ENCODE measurements at regions not wholly inside any gene's neighbourhood (a gene's known extent, or its start where the extent isn't known, plus 50 kb on each side); places are given as distances from the start of the nearest gene placed in this dataset.

DNA sequence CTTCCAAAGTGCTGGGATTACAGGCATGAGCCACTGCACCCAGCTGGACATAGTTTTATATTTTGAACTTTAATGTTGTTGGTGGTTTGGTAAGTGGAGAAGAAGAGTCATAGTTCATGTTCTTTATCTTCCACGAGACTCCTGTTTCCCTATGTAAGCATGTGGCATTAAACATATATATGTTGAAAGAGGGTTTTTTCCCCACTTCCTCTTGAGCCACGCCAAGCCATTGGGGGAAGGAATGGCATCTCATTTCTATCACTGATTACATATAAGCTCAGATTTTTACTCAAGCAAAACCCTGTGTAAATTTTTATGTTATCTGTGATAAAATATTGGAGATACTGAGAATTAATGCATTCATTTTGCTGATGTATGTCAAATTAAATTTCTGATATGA is 300.4 kb downstream of the PHF14 start:
- CTCF ChIA-PET: no interaction called here
- Histone ChIP-seq H3K4me2 (ENCODE audit: low read depth, low read length) (no peak overlapping the region), H2BK15ac (ENCODE audit: low read depth, low read length) (no peak overlapping the region), H3K14ac (replicated peaks; ENCODE audit: low read depth, low read length) (no peak overlapping the region), H3K4me1 (ENCODE audit: control insufficient read depth, insufficient read depth, low read length) (no peaks in the 10 kb centered on the region), H3K36me3 (ENCODE audit: control insufficient read depth, insufficient read depth, low read length) (no peaks in the 10 kb centered on the region), H4K20me1 (ENCODE audit: insufficient read depth, low read length) (no peaks in the 10 kb centered on the region), H3K79me1 (ENCODE audit: low read depth in 1 of 2, low read length in 2 of 2) (no peaks in the 10 kb centered on the region), H3K27me3 (ENCODE audit: control insufficient read depth, insufficient read depth, low read length) (no peaks in the 10 kb centered on the region), H3K9me3 (ENCODE audit: control insufficient read depth, insufficient read depth, low read length) (no peaks in the 10 kb centered on the region), H3K9me1 (ENCODE audit: insufficient read depth, low read length) (no peaks in the 10 kb centered on the region), H4K91ac (ENCODE audit: insufficient read depth, low read depth, low read length) (no peak overlapping the region), H2AFZ (replicated peaks; ENCODE audit: low read length, poor library complexity) (no peak overlapping the region), H3K23ac (ENCODE audit: low read depth, low read length) (no peak overlapping the region), H3K4me3 (ENCODE audit: insufficient read depth, low read depth, low read length) (no peak overlapping the region), H3K4ac (ENCODE audit: low read depth, low read length) (no peak overlapping the region), H3K18ac (ENCODE audit: low read depth, low read length) (no peak overlapping the region), H2AK5ac (ENCODE audit: low read depth, low read length) (no peak overlapping the region), H2BK120ac (ENCODE audit: low read depth, low read length) (no peak overlapping the region), H4K5ac (ENCODE audit: low read depth, low read length) (no peak overlapping the region), H2BK20ac (ENCODE audit: low read depth, low read length) (no peak overlapping the region), H3K27ac (ENCODE audit: insufficient read depth, low read length) (no peak overlapping the region), H2AK9ac (replicated peaks; ENCODE audit: low read depth, low read length, poor library complexity) (no peak overlapping the region), H3K9ac (ENCODE audit: low read depth, low read length) (no peak overlapping the region), H2BK5ac (ENCODE audit: low read depth, low read length, poor library complexity, severe bottlenecking) (no peak overlapping the region), H4K8ac (ENCODE audit: low read depth in 2 of 2, low read length in 2 of 2) (no peak overlapping the region), H3K56ac (ENCODE audit: extremely low read depth, insufficient read depth, low read length) (no peak overlapping the region)
- dilution Hi-C loops (cut with HindIII; ENCODE audit: low sequenced_read_pairs, unreplicated experiment) (no loop called here), intact Hi-C loops (cut with micrococcal nuclease) (no loop called here), in situ Hi-C loops (cut with MboI; ENCODE audit: low sequenced_read_pairs) (no loop called here)
- TF ChIP-seq BHLHE40 (IDR thresholded peaks at IDR 0.05; ENCODE audit: low read depth, low read length): no peak
- no peak for TF ChIP-seq CEBPB (IDR thresholded peaks at IDR 0.05; ENCODE audit: low read depth, low read length)
- no peak for TF ChIP-seq MAFK (IDR thresholded peaks at IDR 0.05; ENCODE audit: low read depth, low read length)
- TF ChIP-seq RCOR1 (IDR thresholded peaks at IDR 0.05; ENCODE audit: insufficient replicate concordance, low read length): no peak
- TF ChIP-seq, protein P1, sequence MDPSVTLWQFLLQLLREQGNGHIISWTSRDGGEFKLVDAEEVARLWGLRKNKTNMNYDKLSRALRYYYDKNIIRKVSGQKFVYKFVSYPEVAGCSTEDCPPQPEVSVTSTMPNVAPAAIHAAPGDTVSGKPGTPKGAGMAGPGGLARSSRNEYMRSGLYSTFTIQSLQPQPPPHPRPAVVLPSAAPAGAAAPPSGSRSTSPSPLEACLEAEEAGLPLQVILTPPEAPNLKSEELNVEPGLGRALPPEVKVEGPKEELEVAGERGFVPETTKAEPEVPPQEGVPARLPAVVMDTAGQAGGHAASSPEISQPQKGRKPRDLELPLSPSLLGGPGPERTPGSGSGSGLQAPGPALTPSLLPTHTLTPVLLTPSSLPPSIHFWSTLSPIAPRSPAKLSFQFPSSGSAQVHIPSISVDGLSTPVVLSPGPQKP (IDR thresholded peaks at IDR 0.05; ENCODE audit: borderline replicate concordance, low read depth, low read length): no peak
- TF ChIP-seq, protein P2, sequence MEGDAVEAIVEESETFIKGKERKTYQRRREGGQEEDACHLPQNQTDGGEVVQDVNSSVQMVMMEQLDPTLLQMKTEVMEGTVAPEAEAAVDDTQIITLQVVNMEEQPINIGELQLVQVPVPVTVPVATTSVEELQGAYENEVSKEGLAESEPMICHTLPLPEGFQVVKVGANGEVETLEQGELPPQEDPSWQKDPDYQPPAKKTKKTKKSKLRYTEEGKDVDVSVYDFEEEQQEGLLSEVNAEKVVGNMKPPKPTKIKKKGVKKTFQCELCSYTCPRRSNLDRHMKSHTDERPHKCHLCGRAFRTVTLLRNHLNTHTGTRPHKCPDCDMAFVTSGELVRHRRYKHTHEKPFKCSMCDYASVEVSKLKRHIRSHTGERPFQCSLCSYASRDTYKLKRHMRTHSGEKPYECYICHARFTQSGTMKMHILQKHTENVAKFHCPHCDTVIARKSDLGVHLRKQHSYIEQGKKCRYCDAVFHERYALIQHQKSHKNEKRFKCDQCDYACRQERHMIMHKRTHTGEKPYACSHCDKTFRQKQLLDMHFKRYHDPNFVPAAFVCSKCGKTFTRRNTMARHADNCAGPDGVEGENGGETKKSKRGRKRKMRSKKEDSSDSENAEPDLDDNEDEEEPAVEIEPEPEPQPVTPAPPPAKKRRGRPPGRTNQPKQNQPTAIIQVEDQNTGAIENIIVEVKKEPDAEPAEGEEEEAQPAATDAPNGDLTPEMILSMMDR (conservative IDR thresholded peaks at IDR 0.05; ENCODE audit: low read depth, low read length): no peak
- TF ChIP-seq POLR2A (IDR thresholded peaks at IDR 0.05; ENCODE audit: low read depth, low read length): no peak
- no peak for TF ChIP-seq CHD1 (IDR thresholded peaks at IDR 0.05; ENCODE audit: low read depth, low read length)
- no peak for TF ChIP-seq MXI1 (IDR thresholded peaks at IDR 0.05; ENCODE audit: borderline replicate concordance, low read depth, low read length)
- no peak for TF ChIP-seq SMC3 (IDR thresholded peaks at IDR 0.05; ENCODE audit: low read depth, low read length)
- no peak for TF ChIP-seq RFX5 (IDR thresholded peaks at IDR 0.05; ENCODE audit: low read depth, low read length)
- no peak for TF ChIP-seq RAD21 (IDR thresholded peaks at IDR 0.05; ENCODE audit: low read length)
- TF ChIP-seq NFE2L2 (IDR thresholded peaks at IDR 0.05; ENCODE audit: low read depth, low read length): no peak
- TF ChIP-seq MAZ (IDR thresholded peaks at IDR 0.05; ENCODE audit: borderline replicate concordance, low read depth, low read length): no peak
- TF ChIP-seq, protein P3, sequence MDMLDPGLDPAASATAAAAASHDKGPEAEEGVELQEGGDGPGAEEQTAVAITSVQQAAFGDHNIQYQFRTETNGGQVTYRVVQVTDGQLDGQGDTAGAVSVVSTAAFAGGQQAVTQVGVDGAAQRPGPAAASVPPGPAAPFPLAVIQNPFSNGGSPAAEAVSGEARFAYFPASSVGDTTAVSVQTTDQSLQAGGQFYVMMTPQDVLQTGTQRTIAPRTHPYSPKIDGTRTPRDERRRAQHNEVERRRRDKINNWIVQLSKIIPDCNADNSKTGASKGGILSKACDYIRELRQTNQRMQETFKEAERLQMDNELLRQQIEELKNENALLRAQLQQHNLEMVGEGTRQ (IDR thresholded peaks at IDR 0.05; ENCODE audit: low read depth, low read length): no peak
- no peak for TF ChIP-seq FOS (IDR thresholded peaks at IDR 0.05; ENCODE audit: low read depth, low read length)
- POLR2A ChIA-PET (ENCODE audit: unreplicated experiment): no interaction called here
- ATAC-seq (ENCODE audit: low read depth): no peak
- WGBS, 2 experiments (ENCODE audit: extremely low coverage in 2 of 2, insufficient read length in 1 of 2): no CpG with 5 or more reads among the region's 2 CpGs
- DNase-seq: no peak
- no TSS peak for BruUV-seq (replicated peaks)
